Tibial nerve (tissue), 4 donors: ENCODE measurements at regions not wholly inside any gene's neighbourhood (a gene's known extent, or its start where the extent isn't known, plus 50 kb on each side); places are given as distances from the start of the nearest gene placed in this dataset.

ENCODE experiments used
- EP300 ChIP-seq, 2 donors: sonication (generic); formaldehyde crosslinking; IDR thresholded peaks; one replicate each; pipeline ENCODE4 v1.6.1; 2017; ENCODE audit warnings: antibody characterized with exemption in 2 of 2, mild to moderate bottlenecking in 1 of 2
- TF ChIP-seq, protein P1 (sequence below), 5 experiments: fragments of 200-600 bp in 3 of 5; fragments of 450-650 bp in 2 of 5; sonication (generic) in 3 of 5; IDR thresholded peaks; one replicate each; pipeline ENCODE4 v1.5.1; 2016 to 2019; ENCODE audit warnings: antibody characterized with exemption in 5 of 5, mild to moderate bottlenecking in 3 of 5, moderate library complexity in 2 of 5

DNA sequence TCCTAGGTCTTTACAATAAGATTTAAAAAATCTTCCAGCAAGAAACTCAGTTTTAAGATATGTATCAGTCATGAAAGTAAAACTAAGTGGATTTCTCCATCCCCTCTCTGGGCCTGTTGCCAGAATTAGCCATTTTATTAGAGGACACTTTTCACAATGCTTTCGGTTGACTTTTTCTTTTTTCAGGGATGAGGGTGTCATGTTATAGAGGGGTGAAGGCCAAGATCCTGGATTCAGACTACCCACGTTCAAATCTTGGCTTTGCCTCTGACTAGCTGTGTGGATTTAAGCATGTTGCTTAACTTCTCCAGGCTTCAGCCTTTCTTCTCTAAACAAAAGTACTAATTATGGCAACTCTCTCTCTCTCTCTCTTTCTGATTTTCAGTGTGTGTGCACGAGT lies 111.7 kb upstream of the COX10 start:
- TF ChIP-seq, protein P1, sequence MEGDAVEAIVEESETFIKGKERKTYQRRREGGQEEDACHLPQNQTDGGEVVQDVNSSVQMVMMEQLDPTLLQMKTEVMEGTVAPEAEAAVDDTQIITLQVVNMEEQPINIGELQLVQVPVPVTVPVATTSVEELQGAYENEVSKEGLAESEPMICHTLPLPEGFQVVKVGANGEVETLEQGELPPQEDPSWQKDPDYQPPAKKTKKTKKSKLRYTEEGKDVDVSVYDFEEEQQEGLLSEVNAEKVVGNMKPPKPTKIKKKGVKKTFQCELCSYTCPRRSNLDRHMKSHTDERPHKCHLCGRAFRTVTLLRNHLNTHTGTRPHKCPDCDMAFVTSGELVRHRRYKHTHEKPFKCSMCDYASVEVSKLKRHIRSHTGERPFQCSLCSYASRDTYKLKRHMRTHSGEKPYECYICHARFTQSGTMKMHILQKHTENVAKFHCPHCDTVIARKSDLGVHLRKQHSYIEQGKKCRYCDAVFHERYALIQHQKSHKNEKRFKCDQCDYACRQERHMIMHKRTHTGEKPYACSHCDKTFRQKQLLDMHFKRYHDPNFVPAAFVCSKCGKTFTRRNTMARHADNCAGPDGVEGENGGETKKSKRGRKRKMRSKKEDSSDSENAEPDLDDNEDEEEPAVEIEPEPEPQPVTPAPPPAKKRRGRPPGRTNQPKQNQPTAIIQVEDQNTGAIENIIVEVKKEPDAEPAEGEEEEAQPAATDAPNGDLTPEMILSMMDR (IDR thresholded peaks at IDR 0.05): no peak
- TF ChIP-seq EP300 (IDR thresholded peaks at IDR 0.05): no peak
